ENCODE measurements at regions not wholly inside any gene's neighbourhood (a gene's known extent, or its start where the extent isn't known, plus 50 kb on each side); places are given as distances from the start of the nearest gene placed in this dataset.
A peak's percentile ranks its signal among the peaks of the same experiment; 100 is the strongest.

GRCh38 chr18:77590943-77591515, 341.4 kb downstream of the GALR1 start:
- DNase-seq (ENCODE audit: low read depth), result no peak

DNA sequence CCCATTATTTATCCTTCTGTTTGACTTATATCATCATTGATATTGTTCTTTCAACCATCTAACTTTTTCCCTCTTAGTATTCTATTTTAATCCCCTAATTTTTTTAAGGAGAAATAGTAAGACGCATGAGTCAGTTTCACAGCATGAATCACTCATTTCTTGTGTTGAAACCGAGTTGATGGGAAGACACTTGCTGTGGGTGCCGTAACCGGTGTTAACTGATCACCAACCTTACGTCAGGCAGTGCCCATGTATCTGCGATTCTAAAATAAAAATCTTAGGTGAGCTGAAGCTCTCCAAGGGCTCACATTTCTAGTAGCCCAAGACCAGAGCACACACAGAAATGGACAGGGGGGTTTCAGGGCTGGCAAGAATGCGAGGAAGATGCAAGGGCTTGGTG, 348.1 kb downstream of the GALR1 start:
- DNase-seq (ENCODE audit: low read depth), result no peak

GRCh38 chr18:77600674-77601073, 351.0 kb downstream of the GALR1 start:
- no peak for DNase-seq (ENCODE audit: low read depth)

DNA sequence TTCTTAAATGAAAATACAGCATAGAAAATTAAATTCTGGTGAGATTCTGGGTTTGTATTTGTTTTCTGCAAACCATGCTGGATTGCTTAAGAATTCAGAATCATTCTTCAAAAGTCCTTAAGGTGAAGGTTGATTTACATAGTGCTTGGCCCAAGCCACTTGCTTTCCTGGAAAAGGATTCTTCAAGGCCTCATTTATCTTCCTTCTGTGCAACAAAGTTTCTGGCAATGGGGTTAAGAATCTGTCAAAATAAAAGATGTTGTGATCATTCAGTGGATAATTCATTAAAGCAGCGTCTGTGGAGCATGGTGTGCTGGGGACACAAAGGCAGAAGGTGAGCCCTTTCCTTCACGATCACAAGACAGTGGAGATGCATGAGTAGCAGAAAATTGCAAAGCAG, 351.9 kb downstream of the GALR1 start:
- DNase-seq (ENCODE audit: low read depth), result no peak

DNA sequence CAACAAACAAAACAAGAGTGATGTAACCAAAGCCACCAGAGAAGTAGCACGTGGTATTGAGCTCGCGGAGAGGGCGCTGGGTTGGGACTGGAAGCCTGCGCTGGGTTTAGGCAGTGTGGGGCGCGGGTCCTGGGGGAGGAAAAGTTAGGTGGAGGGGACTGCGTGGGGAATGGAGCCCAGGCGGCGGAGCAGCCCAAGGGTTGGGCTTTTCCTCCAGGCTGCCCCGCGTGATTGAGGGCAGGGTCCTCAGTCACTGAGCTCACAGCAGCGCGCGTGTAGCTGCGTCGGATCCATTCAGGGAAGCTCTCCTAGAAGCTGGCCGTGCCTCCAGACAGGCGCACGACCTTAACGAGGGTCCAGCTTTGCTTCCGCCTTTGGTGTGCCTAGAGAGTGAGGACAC, 357.4 kb downstream of the GALR1 start:
- no peak for DNase-seq (ENCODE audit: low read depth)

DNA sequence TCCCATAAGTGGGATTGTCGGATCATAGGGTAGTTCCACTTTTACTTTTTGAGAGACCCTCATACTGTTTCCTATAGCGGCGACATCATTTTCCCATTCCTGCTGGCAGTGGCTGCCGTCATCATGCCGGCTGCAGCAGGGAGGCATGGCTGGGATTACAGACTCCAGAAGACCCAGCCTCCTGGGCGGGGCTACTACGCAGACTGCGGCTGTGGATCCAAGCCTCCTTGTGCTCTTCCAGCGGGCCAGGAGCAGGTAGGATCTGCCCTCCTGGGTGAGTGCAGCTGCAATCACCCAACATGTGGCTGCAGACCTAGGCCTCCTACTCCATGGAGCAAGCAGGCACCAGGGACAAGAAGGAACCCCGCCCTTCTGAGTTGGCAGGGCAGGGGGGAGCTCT, 359.2 kb downstream of the GALR1 start:
- no peak for DNase-seq (ENCODE audit: low read depth)

DNA sequence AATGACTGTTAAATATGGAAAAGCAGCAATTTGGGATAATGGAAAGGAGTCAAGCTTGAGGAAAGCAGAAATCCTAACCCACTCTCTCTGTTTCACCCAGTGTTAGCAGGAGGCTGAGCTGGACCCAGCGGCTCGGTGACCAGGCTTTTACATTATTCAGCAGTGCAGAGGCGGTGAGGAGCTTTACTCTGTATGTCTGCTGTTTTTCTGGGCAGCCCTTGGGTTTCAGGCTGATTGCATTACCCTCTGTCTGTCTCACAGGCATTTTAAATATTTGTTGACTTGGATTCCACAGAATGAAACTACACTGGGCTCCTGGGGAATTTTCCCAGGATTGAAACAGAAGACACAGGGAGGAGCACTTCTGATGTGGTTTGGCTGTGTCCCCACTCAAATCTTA, 368.0 kb downstream of the GALR1 start:
- DNase-seq (ENCODE audit: low read depth), result no peak

DNA sequence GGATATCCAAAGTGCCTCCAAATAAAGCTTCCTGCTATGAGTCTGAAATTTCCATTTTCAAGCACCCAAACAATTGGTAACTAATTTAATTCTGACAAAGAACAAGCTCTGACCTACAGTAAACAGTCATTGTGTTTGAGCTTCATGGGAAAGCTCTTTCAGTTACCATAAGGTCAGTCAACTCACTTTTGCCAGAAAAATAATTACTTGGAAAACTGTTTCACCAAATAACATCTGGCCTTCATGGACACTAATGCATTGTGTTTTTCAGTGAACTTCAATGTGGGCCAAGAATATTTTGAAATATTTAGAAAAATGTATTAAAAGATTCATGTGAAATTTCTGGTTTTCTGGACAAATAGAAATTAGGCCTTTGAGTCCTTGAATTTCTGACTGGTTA, 369.9 kb downstream of the GALR1 start:
- no peak for DNase-seq (ENCODE audit: low read depth)

DNA sequence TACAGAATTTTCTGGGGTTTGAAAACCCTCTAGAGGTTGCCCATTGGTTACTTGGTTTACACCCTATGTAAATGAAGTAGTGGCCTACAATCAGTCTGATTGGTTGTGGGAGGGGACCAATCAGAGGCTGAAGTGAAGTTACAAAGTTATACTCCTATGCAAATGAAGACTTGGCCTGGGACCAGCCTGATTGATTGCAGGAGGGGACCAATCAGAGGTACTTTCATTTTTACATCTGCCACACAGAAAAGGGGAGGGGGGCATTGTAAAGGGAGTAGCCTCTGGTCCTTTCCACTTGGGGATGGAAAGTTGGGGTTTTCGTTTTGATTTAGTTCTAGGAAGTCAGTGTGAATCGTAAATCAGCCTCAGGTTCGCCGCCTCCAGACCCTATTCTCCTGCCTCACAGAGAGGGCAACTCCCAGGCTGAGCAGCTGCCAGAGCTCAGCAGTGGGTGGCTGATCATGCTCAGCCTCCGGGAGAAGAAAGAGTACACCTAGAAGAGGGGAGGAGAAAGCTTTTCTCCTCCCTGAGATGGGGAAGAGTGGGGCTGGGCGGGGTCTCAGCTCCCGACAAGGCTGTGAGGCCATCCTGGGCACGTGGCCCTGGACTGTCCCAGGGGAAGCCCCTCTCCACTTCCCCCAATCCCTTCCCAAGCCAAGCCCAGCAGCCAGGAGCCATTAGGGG, 372.5 kb downstream of the GALR1 start:
- no peak for DNase-seq (ENCODE audit: low read depth)

- DNase-seq (ENCODE audit: low read depth), result no peak
These were observed 383.1 kb downstream of the GALR1 start for GRCh38 chr18:77632758-77633157.

DNA sequence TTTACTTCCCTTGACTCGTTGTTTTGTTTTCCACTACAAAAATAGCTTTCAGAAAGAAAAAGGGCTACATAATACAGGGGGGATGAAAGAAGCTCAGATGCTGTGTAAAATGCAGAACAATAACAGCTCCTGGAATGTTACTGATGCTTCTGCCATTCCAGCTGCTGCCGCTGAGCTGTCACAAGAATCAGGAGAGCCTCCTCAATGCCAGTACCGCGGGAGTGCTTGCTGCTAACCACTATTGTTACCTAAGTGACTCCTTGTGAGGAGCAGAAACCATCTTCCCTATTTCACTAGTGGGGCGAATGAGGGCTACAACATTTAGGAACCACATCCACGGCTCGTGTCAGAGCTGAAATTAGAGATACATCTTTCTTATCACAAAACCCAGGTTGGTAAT, 384.8 kb downstream of the GALR1 start:
- DNase-seq (ENCODE audit: low read depth), result no peak

GRCh38 chr18:77635451-77635850, 385.8 kb downstream of the GALR1 start:
- DNase-seq (ENCODE audit: low read depth), result no peak

GRCh38 chr18:77635858-77636257, 386.2 kb downstream of the GALR1 start:
- DNase-seq (ENCODE audit: low read depth), result no peak

DNA sequence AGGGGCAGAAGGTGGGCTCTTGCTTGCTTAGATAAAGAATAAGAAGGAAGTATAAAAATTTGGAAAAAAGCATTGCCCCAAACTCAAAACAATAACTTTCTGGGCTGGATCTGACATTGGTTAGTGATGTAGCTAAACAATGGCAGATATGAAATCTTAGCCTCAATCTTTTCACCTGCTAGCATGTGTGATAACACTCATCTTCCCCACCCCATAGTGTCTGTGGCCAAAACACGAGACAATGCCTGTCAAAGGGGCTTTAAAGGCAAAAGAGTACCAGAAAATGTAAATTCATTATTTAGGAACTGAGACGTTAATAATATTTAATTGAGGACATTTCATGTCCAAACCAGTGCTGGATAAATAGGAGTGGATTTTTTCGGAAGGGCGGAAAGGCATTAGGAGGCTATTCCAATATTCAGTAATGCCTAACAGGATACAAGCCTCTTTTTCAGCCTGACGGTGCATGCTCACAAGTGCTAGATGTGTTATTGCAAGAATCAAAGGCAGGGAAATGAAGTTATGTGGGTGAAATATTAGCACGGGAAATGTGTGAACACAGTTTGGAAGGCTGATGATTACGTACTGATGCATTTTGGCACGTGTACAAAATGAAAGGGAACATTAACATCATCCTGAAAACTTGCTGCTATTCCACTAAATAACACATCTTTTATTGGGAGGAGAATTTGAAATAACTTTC, 395.7 kb downstream of the GALR1 start:
- no peak for DNase-seq (ENCODE audit: low read depth)

DNA sequence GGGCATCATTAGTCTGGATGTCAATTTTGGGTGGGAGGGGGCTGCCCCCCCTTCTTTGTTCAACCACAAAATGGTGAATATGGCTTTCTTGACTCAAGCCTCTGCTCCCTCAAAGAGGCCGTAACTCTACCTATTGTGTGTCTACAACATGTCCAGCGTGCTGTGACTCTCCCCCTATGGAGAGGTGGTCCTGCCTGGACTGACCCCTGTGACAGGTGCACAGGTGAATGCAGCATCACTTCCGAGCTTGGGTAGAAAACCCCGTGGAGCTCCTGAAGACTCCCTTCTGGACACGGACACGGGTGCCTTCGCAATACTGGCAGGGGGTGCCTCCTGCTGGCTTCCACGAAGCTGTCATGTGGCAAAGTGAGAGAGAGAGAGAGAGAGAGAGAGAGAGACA, 397.8 kb downstream of the GALR1 start:
- no peak for DNase-seq (ENCODE audit: low read depth)

- no peak for DNase-seq (ENCODE audit: low read depth)
These were observed 398.8 kb downstream of the GALR1 start for GRCh38 chr18:77648411-77648810.

DNA sequence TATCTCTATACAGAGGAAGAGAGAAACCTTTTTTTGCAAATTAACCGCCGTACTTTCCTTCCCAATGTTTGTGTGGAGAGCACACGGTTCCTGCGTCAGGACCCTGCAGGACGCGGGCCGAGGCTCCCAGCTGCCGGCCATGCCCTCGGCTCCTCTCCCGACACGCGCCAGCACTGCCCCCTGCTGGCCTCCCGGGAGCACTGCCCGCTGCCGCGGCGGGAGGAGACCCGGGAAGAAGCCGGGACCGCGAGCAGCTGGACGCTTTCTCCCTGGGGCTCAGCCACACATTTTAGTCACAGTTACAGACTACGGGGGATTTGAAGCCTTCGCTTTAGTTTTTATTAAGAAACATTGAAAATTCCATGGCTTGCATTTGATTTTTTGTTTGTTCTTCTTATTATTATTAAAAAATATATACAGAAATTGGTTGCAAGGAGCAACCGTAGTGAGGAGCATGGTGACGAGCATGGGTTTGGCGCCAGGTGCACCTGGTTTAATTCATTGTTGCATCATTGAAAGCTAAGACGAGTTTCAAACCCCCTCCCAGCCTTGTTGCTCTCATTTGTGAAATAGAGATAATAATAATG, 401.2 kb downstream of the GALR1 start:
- peak; percentile 29 for DNase-seq (ENCODE audit: low read depth)

DNA sequence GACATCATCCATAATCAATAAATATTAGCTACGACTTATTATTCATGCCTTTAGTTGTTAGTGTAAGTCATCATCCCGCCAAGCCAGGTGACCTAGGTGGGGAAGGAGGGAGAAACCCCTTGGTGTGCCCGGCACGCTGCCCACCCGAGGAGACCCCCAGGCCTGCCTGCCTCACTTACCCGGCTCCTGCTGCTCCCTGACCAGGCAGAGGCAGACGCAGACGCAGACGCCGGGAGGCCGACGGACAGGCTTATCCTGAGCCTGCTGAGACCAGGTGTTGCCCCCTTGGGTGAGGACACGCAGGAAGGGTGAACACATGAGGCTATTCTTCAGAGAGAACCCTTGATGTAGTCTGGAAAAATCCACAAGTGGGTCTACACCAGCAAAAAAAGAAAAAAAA, 401.8 kb downstream of the GALR1 start:
- DNase-seq (ENCODE audit: low read depth), result no peak

- DNase-seq (ENCODE audit: low read depth), result no peak
These were observed 404.1 kb downstream of the GALR1 start for GRCh38 chr18:77653792-77654191.

DNA sequence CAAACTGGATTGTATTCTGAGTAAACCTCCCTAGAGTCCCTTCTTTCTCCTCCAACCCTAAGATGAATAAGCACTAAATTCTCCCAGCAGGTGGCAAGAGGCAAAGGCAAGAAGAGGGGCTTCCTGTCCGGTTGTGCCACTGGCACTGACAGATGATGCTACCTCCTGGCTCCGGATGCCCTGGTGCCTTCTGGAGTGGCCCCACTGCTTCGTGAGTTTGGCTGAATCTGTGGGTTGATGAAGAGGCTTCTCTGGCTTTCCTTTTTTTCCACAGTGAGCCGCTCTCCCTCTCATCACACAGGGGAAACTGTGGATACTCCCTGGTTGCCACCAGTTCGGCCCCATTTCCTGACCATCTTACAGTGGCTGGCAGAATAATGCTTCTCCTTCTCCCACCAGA, 404.7 kb downstream of the GALR1 start:
- DNase-seq (ENCODE audit: low read depth), result no peak

DNA sequence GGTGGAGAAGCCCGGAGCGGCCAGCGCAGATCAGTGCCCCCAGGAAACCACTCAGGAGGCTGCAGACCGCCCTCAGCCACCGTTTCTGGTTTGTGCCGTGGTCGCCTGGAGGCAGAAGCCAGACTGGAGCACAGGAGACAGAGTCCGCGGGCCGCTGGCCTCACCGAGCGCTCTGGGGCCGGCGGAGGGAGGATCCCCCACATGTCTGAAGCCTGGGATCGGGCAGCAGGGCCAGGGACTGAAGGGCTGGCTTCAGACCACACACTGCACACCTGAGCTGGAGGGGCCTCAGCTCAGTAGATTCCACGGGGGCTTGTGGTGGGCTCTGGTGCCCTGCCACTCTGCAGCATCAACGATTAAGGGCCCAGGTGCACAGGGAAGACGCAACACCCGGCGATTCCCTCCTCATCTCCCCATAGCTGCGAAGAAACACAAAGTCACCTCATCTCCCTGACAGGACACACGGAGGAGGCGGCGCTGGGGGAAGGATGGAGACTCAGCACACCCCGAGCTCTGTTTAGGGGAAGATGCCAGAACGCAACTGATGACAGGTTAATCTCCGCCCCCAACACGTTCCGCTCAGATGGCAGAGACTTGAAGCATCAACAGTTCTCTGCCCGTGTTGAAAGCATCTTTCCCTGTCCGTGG, 408.1 kb downstream of the GALR1 start:
- no peak for DNase-seq (ENCODE audit: low read depth)

DNA sequence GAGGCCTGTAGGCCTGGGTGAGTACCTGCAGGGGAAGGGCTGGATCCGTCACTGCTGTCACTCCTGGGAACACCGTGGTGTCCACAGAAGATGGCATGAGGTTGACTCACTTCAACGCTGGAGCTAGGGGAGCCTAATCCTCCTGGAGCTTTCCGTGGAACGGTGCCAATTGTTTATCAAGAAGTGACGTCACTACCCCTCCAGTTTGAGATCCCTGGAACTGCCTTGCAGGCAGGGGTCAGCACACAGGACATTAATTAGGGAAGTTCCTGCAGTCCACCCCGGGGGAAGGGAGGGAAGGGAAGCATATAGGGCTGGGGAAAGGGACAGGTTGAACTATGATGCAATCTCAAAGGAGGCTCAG, 408.6 kb downstream of the GALR1 start:
- no peak for DNase-seq (ENCODE audit: low read depth)
